Gastrocnemius medialis (tissue), 4 donors: ENCODE measurements at regions not wholly inside any gene's neighbourhood (a gene's known extent, or its start where the extent isn't known, plus 50 kb on each side); places are given as distances from the start of the nearest gene placed in this dataset.

Experiments
- CTCF ChIP-seq, 5 experiments: fragments of 450-650 bp in 3 of 5; fragments of 200-600 bp in 2 of 5; sonication (generic) in 2 of 5; IDR thresholded peaks in 4 of 5; conservative IDR thresholded peaks in 1 of 5; 1 replicate in 4 of 5; 2 replicates in 1 of 5; pipeline ENCODE4 v1.5.1; 2016 to 2019; ENCODE audit warnings: antibody characterized with exemption in 5 of 5, mild to moderate bottlenecking in 3 of 5, moderate library complexity in 3 of 5
- POLR2A ChIP-seq, 2 donors: fragments of 450-650 bp; IDR thresholded peaks; one replicate each; pipeline ENCODE4 v1.6.1; 2017; ENCODE audit warnings: antibody characterized with exemption in 2 of 2, mild to moderate bottlenecking in 2 of 2, moderate library complexity in 2 of 2

DNA sequence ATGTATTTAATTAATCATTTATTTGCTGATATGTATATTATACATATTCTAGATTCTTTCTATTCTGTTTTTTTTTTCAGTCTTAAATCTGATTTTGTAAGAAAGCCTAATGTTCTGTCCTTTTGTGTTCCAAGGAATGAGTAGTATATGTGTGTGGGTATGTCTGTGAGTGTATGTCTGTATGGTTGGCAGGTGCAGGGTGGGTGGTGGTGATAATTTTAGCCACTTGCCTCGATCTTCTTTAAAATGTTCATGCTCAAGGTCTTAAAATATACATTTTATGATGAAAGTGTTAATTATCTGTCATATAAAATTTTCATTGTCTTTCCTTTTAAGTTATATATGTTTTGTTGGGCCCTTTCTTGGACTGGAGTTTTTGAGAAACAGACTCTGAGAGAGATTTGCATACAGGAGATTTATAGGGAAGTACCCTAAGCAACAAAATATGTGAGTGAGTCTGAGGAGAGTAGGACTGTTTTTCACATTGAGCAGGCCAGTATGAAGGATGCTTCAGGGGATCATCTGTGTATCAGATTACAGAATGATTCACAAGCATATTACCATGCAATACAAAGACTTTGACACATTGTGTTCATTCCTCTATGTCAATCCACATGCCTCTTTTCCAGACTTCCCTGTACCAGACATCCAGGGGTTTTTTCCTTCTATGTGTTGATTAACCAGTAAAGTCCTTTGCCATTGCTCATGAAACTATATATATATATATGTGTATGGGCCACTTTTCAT, 211.0 kb upstream of the DPPA4 start:
- no peak for TF ChIP-seq CTCF (IDR thresholded peaks at IDR 0.05 in 4 of 5, conservative IDR thresholded peaks at IDR 0.05 in 1 of 5)
- TF ChIP-seq POLR2A (IDR thresholded peaks at IDR 0.05): no peak
